Stimulated activated CD4-positive, alpha-beta T cell treated with anti-CD3 and anti-CD28 coated beads, Interleukin-15, amount 100 ng/mL, for 48 hours (primary cell): ENCODE measurements at regions not wholly inside any gene's neighbourhood (a gene's known extent, or its start where the extent isn't known, plus 50 kb on each side); places are given as distances from the start of the nearest gene placed in this dataset.
"Not testable (repeated sequence)": the region's sequence is repeated elsewhere in the genome, so short reads cannot be mapped to it uniquely, and the experiment has no call there.

Experiments used
- DNase-seq, 2 donors: peaks; one replicate each; pipeline ENCODE4 v3.0.0-alpha.2; 2020; ENCODE audit warnings: low read depth in 2 of 2

DNA sequence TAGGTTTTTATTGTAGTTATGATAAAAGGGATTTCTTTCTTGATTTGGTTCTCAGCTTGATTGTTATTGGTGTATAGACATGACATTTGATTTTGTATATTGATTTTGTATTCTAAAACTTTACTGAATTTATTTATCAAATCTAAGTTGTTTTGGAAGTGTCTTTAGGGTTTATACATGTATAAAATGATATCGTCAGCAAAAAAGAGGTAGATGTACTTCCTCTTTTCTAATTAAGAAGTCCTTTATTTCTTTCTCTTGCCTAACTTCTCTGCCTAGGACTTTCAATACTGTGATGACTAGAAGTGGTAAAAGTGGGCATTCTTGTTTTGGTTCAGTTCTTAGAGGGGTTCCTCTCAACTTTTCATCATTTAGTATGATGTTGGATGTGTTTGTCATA is 487.3 kb upstream of the KIF2B start:
- DNase-seq: no peak

DNA sequence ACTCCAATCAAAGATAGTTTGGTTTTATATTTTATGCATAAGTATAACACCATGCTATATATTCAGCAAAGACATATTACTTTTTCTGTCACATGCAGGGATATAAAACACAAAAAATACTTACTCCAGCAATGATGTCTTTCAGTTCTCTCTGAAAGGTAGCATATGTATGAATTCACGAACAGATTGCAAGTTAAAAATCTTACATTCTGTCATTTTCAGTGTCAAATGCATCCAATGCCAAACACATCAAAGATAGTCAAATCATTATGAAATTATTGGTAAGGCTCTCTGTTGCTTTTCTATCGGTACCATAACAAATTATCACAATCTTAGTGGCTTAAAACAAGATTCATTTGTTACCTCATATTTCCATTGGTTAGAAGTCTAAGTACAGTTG is 492.0 kb upstream of the KIF2B start:
- no peak for DNase-seq

DNA sequence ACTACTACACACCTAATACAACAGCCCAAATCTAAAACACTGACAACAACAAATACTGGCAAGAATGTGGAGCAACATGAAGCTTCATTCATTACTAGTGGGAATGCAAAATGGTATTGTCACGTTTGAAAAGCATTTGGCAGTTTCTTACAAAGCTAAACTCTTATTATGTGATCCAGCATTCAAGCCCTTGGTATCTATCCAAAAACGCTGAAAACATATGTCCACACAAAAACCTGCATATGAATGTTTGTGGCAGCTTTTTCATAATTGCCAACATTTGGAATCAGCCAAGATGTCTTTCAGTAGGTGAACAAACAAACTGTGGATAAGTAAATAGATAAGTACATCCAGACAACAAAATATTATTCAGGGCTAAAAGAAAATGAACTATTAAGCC is 501.1 kb upstream of the KIF2B start:
- DNase-seq: no peak

DNA sequence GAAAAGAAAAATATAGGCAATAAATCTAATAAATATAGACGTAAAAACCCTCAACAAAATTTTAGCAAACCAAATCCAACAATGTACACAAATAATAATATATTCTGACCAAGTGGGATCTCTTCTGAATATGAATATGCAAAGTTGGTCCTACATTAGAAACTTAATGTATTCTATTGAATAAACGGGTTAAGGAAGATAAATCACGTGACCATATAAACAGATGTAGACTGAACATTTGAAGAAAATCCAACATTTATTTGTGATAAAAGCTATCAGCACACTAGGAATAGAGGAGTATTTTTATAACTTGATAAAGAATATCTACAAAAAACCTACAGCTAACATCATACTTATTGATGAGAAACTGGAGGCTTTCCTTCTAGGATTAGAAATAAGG is 502.8 kb upstream of the KIF2B start:
- no peak for DNase-seq

DNA sequence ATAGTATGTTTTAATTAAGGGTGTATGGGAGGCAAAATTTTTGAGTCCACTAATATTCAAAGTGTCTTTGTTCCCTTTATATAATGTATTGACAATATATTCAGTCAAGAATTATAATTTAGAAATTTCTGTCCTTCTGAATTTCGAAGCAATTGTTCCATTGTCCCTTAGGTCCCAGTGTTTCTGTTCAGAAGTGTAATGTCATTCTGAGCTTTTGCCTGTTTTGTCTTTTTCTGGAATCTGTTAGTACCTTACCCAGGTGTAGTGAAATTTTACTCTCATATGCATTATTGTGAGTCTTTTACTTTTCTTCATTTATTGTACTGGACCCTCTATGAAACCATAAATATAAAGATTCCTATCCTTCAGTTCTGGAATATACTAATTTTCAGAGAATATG is 505.7 kb upstream of the KIF2B start:
- DNase-seq: no peak

DNA sequence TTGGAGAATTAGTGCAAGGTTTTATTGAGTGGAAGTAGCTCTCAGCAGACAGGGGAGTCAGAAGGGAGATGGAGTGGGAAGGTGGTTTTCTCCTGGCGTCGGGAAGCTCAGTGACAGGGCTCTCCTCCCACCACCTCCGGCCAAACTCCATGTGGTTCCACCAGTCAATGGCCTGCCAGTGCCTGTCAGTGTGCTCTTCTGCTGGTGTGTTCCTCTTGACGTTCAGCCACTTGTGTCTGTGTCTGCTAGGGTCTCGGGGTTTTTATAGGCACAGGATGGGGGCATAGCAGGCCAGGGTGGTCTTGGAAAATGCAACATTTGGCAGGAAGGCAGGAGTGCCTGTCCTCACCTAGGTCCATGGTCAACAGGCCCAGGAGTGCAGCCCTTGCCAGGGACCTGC is 506.7 kb upstream of the KIF2B start:
- no peak for DNase-seq

DNA sequence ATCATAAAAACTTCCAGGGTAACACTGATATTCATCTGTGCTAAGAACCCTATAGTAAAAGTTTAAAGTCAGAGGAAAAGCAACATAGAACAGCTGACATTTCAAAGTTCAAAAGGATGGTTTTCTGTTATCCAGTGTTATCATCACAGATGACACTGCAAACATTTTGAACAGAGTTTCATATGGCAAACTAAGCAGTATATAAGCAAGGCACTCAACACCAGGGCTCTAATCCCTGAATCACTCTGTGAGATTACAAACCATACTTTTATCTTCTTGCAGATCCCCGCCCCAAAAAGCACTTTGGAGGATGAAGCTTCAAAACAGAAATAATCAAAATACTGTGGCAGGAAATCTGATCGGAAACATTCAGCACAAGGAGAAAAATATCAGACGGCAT is 508.2 kb upstream of the KIF2B start:
- no peak for DNase-seq

DNA sequence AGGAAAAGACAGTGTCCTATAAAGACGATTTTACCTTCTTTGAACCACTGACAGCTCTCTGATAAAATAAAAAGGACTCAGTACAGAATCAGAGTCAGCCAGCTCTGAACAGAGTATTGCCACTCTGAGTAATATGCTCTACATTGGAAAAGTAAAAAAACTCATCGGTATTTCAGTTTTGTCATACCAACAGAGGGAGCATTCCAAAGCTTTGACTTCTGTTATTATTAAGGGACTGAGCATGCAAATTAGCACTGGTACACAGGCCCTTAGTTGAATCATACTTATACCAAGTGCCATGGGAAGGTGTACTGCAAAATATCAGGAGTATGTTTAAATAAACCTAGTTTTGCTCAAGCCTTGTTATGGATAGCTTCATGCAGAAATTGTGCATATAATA is 509.0 kb upstream of the KIF2B start:
- no peak for DNase-seq

DNA sequence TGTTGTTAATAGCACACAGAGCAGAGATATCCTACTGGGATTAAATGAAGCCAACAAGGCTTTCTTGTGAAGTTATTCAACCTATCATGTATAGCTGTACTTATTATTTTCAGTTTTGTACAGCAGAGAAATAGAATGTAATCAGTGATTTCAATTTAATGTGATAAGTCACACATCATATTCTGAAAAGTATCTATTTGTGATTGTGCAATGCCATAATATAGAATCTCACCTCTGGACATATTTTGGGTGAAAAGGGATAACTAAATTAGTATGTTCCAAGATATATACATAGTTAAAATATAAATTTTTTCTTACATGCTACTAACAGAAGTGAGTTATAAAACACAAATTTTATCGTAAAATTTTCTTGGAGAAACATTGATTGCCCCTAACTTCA is 544.3 kb upstream of the KIF2B start:
- DNase-seq: no peak

DNA sequence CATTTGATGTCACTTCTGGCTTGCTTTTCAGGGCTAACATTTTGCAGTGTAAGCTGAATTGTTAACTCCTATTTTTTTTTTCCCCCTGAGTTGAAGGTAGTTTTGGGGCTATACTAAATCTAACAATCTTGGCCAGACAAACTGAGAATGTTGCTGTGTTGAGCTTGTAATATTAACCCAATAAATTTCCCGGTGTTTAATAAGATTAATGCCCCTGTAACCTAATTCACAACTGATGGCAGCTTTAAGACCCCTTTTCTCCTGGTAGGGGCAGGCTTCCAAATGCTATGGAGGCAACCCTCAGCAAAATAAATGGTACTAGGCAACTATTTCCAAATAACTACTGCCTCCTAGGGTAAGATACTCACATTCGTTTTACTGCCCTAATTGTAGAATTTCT is 549.6 kb upstream of the KIF2B start:
- DNase-seq: no peak

DNA sequence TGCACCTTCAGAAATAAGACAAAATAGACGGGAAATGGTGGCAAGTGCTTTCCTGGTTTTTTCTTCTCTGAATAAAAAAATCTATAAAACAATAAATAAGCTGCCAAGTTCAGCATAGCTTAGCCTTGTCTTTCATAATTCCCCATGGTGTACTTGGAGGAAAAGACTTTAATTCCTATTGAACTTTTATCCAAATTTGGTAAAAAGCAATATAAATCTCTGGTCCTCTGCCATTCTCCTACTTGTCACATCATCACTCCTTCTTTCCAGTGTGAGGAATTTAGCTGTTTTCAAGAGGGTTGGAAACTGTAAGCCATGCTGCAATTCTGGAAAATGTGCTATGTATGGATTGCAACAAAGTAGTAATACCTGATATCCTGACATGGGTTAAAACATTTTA is 551.8 kb upstream of the KIF2B start:
- no peak for DNase-seq

DNA sequence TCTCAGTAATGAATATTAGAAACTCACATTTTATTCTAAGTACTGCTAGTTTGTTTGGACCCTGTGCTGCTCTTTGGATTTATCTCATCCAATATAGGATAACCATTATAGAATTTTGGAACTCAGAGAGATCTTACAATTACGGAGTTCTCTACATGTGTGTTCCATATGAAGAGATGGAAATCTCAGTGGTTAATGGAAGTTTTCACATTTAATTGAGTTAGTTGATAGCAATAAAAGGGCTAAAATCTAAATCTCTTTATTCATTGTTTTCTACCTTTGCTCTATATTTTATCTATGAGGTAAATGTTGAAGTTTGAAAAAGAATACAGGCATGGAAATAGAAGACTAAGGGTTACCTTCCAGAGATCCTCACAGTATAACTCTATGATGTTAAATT is 558.0 kb upstream of the KIF2B start:
- DNase-seq: no peak

DNA sequence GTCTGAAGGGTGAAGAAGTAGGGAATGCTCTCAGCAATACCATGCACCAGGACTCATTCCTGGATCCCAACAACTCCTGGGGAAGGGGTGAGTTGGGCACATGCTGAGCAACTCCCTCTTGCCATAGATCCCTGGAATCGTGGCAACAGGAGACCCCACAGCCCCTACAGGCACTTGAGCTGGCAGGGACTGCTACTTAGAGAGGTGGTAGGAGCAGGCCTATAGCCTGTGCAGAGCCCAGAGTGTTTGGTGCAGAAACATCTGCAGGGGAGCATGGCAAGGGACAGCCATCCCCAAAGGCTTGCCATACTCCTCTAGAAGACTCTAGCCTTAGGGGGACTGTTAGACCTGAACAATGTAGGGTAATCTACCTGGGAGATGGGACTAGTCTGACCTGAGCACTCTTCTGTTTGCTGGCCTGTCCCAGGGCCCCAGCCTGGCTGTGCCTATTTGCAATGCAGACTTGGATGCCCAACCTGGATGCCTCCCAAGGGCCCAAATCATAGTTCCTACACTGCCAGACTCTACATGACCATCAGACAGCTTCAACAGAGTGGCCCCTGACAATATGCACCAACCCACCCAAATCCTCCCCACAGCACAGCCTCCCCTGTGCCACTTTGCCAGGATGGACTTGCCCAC is 568.6 kb upstream of the KIF2B start:
- no peak for DNase-seq

DNA sequence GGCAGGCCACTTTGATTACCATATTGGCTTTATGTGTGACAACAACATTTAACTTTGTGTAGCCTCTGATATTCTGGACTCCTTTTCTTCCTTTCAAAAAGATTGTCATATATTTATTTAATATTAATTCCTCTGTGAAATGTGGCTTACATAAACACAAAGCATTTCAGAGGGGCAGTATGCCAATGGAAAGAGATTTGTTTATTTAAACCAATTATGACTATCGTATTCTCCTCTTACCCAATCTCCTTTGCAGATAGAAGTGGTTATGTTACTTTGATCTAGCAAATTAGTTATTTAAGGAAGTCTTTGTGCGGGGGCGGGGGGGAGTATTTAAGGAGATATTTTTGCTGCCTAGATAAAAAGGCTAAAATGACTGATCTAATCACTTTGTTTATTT is 573.7 kb upstream of the KIF2B start:
- DNase-seq: no peak

DNA sequence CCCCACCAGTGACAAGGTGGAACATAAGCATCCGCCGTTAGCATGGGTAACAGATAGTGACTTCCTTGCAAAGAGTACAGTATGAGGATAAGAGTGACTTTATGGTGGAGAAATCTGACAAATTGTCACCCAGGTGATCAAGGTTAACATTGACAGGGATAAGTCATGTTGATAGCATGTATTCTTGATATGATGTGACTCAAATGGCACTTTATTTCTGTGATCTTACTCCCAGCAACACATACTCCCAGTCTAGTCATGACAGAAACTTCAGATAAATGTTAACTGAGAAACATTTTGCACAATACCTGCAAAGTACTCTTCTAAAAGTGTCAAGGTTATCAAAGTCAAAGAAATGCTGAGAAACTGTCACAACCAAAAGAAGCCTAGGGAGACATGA is 588.6 kb upstream of the KIF2B start:
- DNase-seq: no peak

DNA sequence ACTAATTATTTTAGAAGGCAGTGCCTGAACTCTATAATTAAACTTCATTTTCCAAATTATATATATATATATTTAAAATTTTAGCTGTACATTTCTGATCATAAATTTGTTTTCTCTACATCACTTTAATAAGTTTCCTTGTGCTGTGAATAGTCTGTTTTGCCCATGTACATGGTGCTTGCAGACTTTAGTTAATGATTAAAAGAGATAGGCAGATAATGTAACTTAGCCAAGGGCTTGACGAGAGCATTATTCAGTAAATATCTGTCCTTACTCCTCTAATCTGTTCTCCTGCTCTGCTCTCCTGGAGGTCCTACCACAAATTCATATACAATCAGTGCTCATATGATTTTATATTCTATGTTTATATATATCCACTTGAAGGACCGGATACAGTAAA is 595.2 kb upstream of the KIF2B start:
- DNase-seq: no peak

DNA sequence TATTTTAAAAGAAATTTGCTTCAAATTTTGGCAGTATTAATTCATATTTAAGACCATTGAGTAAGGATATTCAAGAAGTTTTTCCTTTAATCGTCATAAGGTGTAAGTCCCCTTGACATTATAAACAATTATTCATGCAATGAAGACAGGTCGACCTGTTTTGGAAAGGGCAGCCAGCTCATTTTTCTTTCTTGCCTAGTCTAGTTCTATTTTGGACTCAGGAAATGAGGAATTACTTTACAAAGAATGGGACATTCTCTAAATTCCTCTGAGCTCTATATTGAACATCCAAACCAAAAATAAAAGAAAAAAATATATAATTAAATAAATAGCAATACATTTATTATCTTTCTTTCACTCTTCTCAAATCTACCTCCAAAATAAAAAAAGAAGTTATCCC is 595.6 kb upstream of the KIF2B start:
- DNase-seq: no peak

DNA sequence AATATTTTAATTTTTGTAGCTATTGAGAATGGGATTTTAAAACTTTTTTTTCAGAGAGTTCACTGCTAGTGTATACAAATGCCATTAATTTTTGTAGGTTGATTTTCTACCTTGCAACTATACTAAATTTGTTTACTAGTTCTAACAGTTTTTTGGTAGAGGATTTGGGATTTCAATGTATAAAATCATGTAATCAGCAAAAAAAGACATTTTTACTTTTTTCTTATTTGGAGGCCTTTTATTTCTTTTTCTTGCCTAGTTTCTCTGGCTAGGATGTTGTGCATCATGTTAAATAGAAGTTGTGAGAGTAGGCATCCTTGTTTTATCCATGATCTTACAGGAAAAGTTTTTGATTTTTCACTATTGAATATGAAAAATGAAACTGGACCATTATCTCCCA is 602.9 kb upstream of the KIF2B start:
- DNase-seq: no peak

DNA sequence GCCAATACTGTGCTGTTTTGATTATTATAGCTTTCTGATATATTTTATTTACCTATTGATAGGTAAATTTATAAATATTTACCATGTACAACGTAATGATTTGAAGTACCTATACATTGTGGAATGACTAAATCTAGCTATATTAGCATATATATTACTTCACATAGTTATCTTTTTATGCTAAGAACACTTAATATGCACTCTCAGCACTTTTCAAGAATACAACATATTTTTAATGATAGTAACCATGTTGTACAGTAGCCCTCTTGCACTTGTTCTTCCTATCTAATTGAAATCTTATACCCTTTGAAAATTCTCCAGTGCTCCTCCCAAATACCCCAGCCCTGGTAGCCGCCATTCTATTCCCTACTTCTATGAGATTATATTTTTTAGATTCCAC is 604.0 kb upstream of the KIF2B start:
- DNase-seq: no peak

DNA sequence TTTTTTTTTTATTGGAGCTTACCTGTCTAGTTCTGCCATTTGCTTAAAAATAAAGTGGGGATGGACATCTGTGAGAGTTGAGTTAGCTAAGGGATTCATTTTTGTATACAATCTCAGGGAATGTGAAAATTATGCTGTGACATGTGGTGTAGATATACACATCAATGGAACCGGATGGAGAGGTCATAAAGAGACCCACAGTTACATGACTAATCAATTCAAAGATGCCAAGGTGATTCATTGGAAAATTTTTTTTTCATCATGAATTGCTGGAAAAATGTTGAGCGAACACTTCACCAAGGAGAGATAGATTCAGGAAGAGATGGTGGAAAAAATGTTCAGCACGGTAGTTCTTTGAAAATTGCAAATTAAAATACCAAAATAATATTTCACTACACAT is 605.4 kb upstream of the KIF2B start:
- DNase-seq: no peak

DNA sequence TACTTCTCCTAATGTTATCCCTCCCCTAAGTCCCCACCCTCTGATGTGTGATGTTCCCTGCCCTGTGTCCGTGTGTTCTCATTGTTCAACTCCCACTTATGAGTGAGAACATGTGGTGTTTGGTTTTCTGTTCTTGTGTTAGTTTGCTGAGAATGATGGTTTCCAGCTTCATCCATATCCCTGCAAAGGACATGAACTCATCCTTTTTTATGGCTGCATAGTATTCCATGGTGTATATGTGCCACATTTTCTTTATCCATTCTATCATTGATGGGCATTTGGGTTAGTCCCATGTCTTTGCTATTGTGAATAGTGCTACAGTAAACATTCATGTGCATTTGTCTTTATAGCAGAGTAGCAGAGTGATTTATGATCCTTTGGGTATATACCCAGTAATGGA is 613.8 kb upstream of the KIF2B start:
- DNase-seq: not testable (repeated sequence)

DNA sequence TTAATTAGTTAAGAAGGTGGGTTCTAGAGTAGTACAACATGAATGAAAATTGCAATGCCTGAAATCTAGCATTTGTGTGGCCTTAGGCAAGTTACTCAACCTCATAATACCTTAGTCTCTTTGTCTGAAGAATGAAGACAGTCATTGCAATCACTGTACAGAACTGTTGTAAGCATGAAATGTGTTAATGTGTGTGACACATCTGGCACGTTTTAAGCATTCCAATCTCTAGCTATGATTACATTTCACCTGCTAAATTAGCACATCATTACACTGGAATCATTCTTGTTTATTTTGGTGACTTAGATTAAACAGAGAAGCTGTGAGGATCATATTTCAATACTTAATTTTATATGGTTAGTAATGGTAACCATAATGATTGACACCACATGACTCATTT is 629.7 kb upstream of the KIF2B start:
- DNase-seq: no peak

DNA sequence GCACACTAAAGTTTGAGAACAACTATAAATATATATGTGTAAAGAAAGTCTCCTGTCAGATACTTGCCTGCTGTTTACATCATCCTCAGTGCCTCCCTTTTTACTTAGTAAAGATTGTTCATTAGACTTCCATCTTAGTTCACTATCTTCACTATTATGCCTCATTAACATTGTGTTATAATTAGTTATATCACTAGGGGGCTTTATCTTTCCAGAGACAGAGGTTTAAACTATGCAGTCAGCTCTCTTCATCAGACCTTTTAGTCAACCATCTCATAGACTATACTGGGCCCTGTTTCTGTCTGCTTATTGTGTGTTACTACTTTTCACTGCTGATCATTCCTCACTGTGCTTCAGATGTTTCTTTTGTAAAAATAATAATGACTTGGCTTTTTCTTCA is 630.8 kb upstream of the KIF2B start:
- no peak for DNase-seq

DNA sequence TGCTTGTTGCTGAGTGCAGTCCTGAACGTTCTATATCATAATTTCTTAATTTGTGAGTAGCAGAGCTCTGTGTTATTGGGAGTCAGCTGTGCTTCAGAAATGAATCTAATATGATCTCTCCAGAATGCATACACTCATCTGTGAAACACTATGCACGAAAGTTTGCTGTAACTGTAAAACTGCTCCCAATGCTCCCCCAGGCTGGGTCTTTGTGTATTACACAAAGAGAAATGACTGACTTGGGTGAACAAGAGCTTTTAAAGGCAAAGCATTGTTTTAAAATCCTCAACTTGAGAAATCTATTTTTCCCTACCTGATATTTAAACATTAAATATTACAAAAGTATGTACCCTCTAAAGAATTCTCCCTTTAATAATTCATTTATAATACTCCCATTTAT is 636.7 kb upstream of the KIF2B start:
- no peak for DNase-seq

DNA sequence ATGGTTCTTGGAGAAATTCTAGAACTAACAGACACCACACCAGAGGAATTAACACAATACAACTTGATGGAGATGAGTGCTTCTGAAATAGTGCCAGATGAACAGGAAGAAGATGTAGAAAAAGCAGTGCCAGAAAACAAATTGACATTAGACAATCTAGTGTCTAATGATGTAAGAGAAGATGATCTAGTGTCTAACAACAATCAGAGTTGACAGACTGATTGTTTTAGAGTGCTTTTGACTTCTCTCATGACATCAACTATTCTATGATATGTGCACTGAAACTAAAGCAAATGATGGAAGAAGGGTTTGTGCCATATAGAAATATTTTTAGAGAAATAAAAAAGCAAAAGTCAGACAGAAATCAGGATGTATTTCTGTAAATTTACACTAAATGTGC is 646.1 kb upstream of the KIF2B start:
- no peak for DNase-seq
